ENCODE measurements at regions not wholly inside any gene's neighbourhood (a gene's known extent, or its start where the extent isn't known, plus 50 kb on each side); places are given as distances from the start of the nearest gene placed in this dataset.

- H3K4me3 ChIP-seq (ENCODE audit: low read depth, low read length, poor library complexity, severe bottlenecking): no peak overlapping the region
- ChIA-PET POLR2A (no interaction called here), CTCF (ENCODE audit: unreplicated experiment) (no interaction called here)
- H3K4me1 ChIP-seq (ENCODE audit: insufficient read depth, low read length, poor library complexity, severe bottlenecking): no peaks in the 10 kb centered on the region
- DNase-seq (ENCODE audit: low spot score): no peak
- no peak overlapping the region for H2AFZ ChIP-seq (ENCODE audit: low read length)
- no peaks in the 10 kb centered on the region for H3K79me2 ChIP-seq (ENCODE audit: insufficient read depth, low read depth, low read length)
- H3K9me3 ChIP-seq (ENCODE audit: low read length): no peaks in the 10 kb centered on the region
- H3K27ac ChIP-seq (ENCODE audit: low read depth, low read length, poor library complexity, severe bottlenecking): no peak overlapping the region
- no peaks in the 10 kb centered on the region for H3K36me3 ChIP-seq (ENCODE audit: insufficient read depth, low read length)
- H3K4me2 ChIP-seq (ENCODE audit: low read length): no peak overlapping the region
- no peaks in the 10 kb centered on the region for H4K20me1 ChIP-seq (ENCODE audit: insufficient read depth, low read length)
- TF ChIP-seq CTCF (conservative IDR thresholded peaks at IDR 0.05; ENCODE audit: low read length) (no peak), EZH2phosphoT487 (IDR thresholded peaks at IDR 0.05; ENCODE audit: borderline replicate concordance, low read depth, low read length) (no peak)
- intact Hi-C loops (cut with micrococcal nuclease; ENCODE audit: unreplicated experiment): no loop called here
- no TSS peak for BruUV-seq (replicated peaks)
- H3K9me2 ChIP-seq (ENCODE audit: insufficient read depth, low read length): no peaks in the 10 kb centered on the region
Measured at GRCh38 chr9:11915699-11916098, 777.5 kb upstream of the TYRP1 start.

DNA sequence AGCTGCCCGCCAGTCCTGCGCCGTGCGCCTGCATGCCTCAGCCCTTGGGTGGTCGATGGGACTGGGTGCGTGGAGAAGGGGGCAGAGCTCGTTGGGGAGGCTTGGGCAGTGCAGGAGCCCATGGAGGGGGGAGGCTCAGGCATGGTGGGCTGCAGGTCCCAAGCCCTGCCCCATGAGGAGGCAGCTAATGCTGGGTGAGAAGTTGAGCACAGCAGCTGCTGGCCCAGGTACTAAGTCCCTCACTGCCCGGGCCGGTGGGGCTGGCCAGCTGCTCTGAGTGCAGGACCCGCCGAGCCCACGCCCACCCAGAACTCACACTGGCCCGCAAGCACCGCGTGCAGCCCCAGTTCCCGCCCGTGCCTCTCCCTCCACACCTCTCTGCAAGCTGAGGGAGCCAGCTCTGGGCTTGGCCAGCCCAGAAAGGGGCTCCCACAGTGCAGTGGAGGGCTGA lies 764.3 kb upstream of the TYRP1 start:
- BruUV-seq (replicated peaks): no TSS peak
- POLR2A ChIA-PET: interaction anchor here (0.5 to 0.9 kb wide), 3 partner anchors 36 to 99 kb away, joined by 3 read pairs; no protein-coding TSS in a partner anchor

DNA sequence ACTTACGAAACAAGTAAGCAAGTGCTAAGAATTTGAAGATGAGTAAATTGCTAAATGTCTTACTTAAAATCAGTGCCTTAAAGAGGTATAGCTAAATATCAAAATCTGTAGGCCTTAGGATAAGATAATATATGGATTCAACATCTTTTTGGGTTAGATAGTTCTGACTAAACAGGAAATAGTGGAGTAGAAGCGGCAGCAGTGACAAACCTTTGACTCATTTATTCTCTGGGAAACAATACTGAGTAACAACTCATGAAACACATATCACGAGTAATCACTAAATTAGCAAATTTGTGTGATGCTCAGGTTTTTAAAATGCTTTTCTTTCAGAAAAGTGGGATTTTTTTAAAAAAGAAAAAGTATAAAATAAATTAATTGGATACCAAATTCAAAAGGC lies 762.1 kb upstream of the TYRP1 start:
- H3K79me2 ChIP-seq (ENCODE audit: insufficient read depth, low read depth, low read length): no peaks in the 10 kb centered on the region
- H3K27ac ChIP-seq (ENCODE audit: low read depth, low read length, poor library complexity, severe bottlenecking): no peak overlapping the region
- H3K36me3 ChIP-seq (ENCODE audit: insufficient read depth, low read length): no peaks in the 10 kb centered on the region
- H4K20me1 ChIP-seq (ENCODE audit: insufficient read depth, low read length): no peaks in the 10 kb centered on the region
- no peak overlapping the region for H3K4me2 ChIP-seq (ENCODE audit: low read length)
- H2AFZ ChIP-seq (ENCODE audit: low read length): no peak overlapping the region
- H3K4me1 ChIP-seq (ENCODE audit: insufficient read depth, low read length, poor library complexity, severe bottlenecking): no peaks in the 10 kb centered on the region
- no peaks in the 10 kb centered on the region for H3K9me2 ChIP-seq (ENCODE audit: insufficient read depth, low read length)
- ChIA-PET POLR2A (no interaction called here), CTCF (ENCODE audit: unreplicated experiment) (no interaction called here)
- intact Hi-C loops (cut with micrococcal nuclease; ENCODE audit: unreplicated experiment): no loop called here
- no TSS peak for BruUV-seq (replicated peaks)
- no peaks in the 10 kb centered on the region for H3K9me3 ChIP-seq (ENCODE audit: low read length)
- TF ChIP-seq CTCF (conservative IDR thresholded peaks at IDR 0.05; ENCODE audit: low read length): no peak
- TF ChIP-seq EZH2phosphoT487 (IDR thresholded peaks at IDR 0.05; ENCODE audit: borderline replicate concordance, low read depth, low read length): no peak
- H3K4me3 ChIP-seq (ENCODE audit: low read depth, low read length, poor library complexity, severe bottlenecking): no peak overlapping the region
- no peak for DNase-seq (ENCODE audit: low spot score)

More for the DNA sequence above, 764.3 kb upstream of the TYRP1 start:
- intact Hi-C loops (cut with micrococcal nuclease; ENCODE audit: unreplicated experiment): no loop called here
- Histone ChIP-seq H3K4me2 (ENCODE audit: low read length) (no peak overlapping the region), H3K9me3 (ENCODE audit: low read length) (no peaks in the 10 kb centered on the region), H3K9me2 (ENCODE audit: insufficient read depth, low read length) (no peaks in the 10 kb centered on the region), H3K4me3 (ENCODE audit: low read depth, low read length, poor library complexity, severe bottlenecking) (no peak overlapping the region), H3K79me2 (ENCODE audit: insufficient read depth, low read depth, low read length) (no peaks in the 10 kb centered on the region), H3K36me3 (ENCODE audit: insufficient read depth, low read length) (no peaks in the 10 kb centered on the region), H3K4me1 (ENCODE audit: insufficient read depth, low read length, poor library complexity, severe bottlenecking) (no peaks in the 10 kb centered on the region), H2AFZ (ENCODE audit: low read length) (no peak overlapping the region), H4K20me1 (ENCODE audit: insufficient read depth, low read length) (no peaks in the 10 kb centered on the region), H3K27ac (ENCODE audit: low read depth, low read length, poor library complexity, severe bottlenecking) (no peak overlapping the region)
- no peak for TF ChIP-seq EZH2phosphoT487 (IDR thresholded peaks at IDR 0.05; ENCODE audit: borderline replicate concordance, low read depth, low read length)
- no peak for TF ChIP-seq CTCF (conservative IDR thresholded peaks at IDR 0.05; ENCODE audit: low read length)
- CTCF ChIA-PET (ENCODE audit: unreplicated experiment): no interaction called here
- DNase-seq (ENCODE audit: low spot score): no peak

All from OCI-LY7 (cell line).